Activated B cell treated with CpG ODN at 0.5 μM for 24 hours (primary cell): ENCODE measurements at regions not wholly inside any gene's neighbourhood (a gene's known extent, or its start where the extent isn't known, plus 50 kb on each side); places are given as distances from the start of the nearest gene placed in this dataset.
"Not testable (repeated sequence)": the region's sequence is repeated elsewhere in the genome, so short reads cannot be mapped to it uniquely, and the experiment has no call there.

ENCODE experiments used
- ATAC-seq: fragments of 200-7000 bp; cut with Tn5 transposase; one replicate; pipeline ENCODE4 v1.10.0; 2021; ENCODE audit warnings: low read depth, mild to moderate bottlenecking, moderate library complexity
- CTCF ChIA-PET: fragments of 350-600 bp; sonication (Branson Sonifier 250); formaldehyde crosslinking; loops from one replicate; lab custom pipeline; 2021; ENCODE audit warnings: antibody characterized with exemption; lab: Charles Lee
- POLR2A ChIA-PET: fragments of 350-600 bp; sonication (Branson Sonifier 250); formaldehyde crosslinking; loops from one replicate; lab custom pipeline; 2021; ENCODE audit warnings: antibody characterized with exemption; lab: Charles Lee
- DNase-seq: peaks from one replicate; pipeline ENCODE4 v3.0.0; 2022
- H3K27ac Mint-ChIP-seq: one replicate; pipeline ENCODE4 v1.8.0; 2020; ENCODE audit warnings: mixed read lengths
- H3K27me3 Mint-ChIP-seq: one replicate; pipeline ENCODE4 v1.8.0; 2021; ENCODE audit warnings: mixed read lengths
- H3K36me3 Mint-ChIP-seq: one replicate; pipeline ENCODE4 v1.8.0; 2021; ENCODE audit warnings: low read depth, mixed read lengths
- H3K4me1 Mint-ChIP-seq: one replicate; pipeline ENCODE4 v1.8.0; 2021; ENCODE audit warnings: mixed read lengths
- H3K4me3 Mint-ChIP-seq: one replicate; pipeline ENCODE4 v1.8.0; 2020; ENCODE audit warnings: mild to moderate bottlenecking, mixed read lengths
- H3K9me3 Mint-ChIP-seq: one replicate; pipeline ENCODE4 v1.8.0; 2020; ENCODE audit warnings: mixed read lengths
- intact Hi-C: fragments of 100-400 bp; cut with micrococcal nuclease; formaldehyde crosslinking; loops from one replicate; pipeline ENCODE4 v1.15.1; 2024
- TF ChIP-seq, protein P1 (sequence below): fragments of 200-600 bp; IDR thresholded peaks from one replicate; pipeline ENCODE4 v1.8.0; 2022; ENCODE audit warnings: antibody characterized with exemption, mild to moderate bottlenecking

DNA sequence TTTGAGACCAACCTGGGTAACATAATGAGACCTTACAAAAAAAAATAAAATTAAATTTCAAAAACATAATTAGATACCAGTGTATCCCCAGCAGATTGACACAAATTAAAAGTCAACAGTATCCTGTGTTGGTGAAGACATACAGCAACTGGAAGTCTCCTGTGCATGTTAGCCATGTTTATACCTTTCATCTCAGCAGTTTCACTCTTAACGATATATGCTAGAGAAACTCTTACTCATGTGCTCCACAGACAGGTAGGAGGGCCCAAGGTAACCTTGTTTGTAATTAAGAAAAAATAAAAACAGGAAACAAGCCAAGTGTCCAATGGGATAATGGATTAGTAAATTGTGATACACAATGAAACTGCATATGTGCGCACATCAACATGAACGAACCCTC, 50.1 kb upstream of the N4BP3 start:
- ChIA-PET CTCF (interaction anchor here (0.9 kb wide), 1 partner anchor 12 kb away, joined by 3 read pairs; no protein-coding TSS in a partner anchor), POLR2A (no interaction called here)
- intact Hi-C loops, result loop anchor here (2.0 kb wide), 2 partner anchors 456 to 672 kb away; no protein-coding TSS in a partner anchor
- Mint-ChIP-seq H3K27ac (no peak overlapping the region), H3K9me3 (no peaks in the 10 kb centered on the region), H3K27me3 (peaks cover 6% of the 10 kb centered on the region), H3K4me1 (peaks cover 13% of the 10 kb centered on the region), H3K4me3 (no peak overlapping the region), H3K36me3 (no peaks in the 10 kb centered on the region)
- no peak for DNase-seq
- TF ChIP-seq, protein P1, sequence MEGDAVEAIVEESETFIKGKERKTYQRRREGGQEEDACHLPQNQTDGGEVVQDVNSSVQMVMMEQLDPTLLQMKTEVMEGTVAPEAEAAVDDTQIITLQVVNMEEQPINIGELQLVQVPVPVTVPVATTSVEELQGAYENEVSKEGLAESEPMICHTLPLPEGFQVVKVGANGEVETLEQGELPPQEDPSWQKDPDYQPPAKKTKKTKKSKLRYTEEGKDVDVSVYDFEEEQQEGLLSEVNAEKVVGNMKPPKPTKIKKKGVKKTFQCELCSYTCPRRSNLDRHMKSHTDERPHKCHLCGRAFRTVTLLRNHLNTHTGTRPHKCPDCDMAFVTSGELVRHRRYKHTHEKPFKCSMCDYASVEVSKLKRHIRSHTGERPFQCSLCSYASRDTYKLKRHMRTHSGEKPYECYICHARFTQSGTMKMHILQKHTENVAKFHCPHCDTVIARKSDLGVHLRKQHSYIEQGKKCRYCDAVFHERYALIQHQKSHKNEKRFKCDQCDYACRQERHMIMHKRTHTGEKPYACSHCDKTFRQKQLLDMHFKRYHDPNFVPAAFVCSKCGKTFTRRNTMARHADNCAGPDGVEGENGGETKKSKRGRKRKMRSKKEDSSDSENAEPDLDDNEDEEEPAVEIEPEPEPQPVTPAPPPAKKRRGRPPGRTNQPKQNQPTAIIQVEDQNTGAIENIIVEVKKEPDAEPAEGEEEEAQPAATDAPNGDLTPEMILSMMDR, result no peak
- ATAC-seq, result no peak

DNA sequence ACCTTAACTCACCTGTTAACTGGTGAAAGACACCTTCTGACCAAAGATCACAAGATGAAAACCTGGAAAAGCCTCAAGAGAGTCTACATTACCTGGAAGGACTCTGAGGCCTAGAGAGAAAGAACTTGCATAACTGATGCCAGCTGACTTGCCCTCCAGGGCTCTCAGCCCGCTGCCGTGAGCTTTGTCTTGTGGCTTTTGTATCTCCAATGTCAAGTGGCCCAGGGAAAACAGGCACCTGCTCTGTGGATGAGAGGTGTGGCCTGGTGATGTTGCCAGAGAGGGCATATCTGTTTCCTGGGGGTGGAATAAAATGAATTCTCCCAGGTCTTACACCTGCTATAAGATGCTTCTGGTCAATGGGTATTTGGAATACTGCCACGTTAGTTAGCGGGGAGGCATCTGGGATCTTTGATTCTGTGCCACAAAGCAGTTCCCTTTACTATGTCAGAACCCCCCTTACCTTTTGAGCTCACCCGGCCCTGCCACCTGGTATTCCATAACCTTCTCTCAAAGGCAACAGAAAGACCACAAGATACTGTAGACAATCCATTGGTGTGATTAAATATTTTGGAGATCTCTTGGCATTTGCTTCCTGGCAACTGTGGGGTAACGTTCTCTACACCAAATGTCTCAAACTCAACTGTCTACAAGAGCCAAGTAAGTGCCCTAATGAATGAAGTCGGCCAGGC, 54.9 kb upstream of the N4BP3 start:
- ChIA-PET POLR2A (no interaction called here), CTCF (interaction anchor here (1.7 kb wide), 1 partner anchor 17 kb away, joined by 4 read pairs; no protein-coding TSS in a partner anchor)
- Mint-ChIP-seq H3K36me3 (no peaks in the 10 kb centered on the region), H3K4me3 (no peak overlapping the region), H3K27me3 (peaks cover 2% of the 10 kb centered on the region), H3K27ac (no peak overlapping the region), H3K4me1 (peaks cover 4% of the 10 kb centered on the region), H3K9me3 (peaks cover 2% of the 10 kb centered on the region)
- ATAC-seq (no peak), DNase-seq (no peak)
- intact Hi-C loops, result no loop called here
- TF ChIP-seq, protein P1, result no peak

DNA sequence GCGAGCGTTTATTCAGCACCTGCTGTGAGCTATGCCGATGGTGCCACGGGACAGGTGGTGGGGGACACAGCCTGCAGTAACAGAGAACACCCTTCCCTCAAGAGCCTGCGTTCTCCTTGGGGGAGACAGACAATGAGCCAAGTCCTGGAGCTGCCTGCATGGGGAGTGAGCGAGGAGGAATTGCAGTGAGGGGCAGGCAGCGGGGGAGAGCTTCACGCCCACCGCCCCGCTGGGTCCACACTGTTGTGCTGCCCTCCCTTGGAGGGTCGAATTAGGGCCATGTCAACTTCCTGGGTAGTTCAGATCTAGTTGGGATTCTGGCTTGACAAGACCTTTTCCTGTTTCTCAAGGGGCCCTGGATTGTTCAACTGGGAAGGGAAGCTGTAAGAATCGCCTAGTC, 55.5 kb upstream of the N4BP3 start:
- H3K36me3 Mint-ChIP-seq, result no peaks in the 10 kb centered on the region
- ATAC-seq, result no peak
- no peak for DNase-seq
- peaks cover 2% of the 10 kb centered on the region for H3K27me3 Mint-ChIP-seq
- TF ChIP-seq, protein P1, result no peak
- ChIA-PET CTCF (interaction anchor here (1.7 kb wide), 1 partner anchor 18 kb away, joined by 4 read pairs; no protein-coding TSS in a partner anchor), POLR2A (no interaction called here)
- peaks cover 2% of the 10 kb centered on the region for H3K9me3 Mint-ChIP-seq
- H3K27ac Mint-ChIP-seq, result no peak overlapping the region
- no peak overlapping the region for H3K4me3 Mint-ChIP-seq
- peaks cover 4% of the 10 kb centered on the region for H3K4me1 Mint-ChIP-seq
- intact Hi-C loops, result no loop called here

DNA sequence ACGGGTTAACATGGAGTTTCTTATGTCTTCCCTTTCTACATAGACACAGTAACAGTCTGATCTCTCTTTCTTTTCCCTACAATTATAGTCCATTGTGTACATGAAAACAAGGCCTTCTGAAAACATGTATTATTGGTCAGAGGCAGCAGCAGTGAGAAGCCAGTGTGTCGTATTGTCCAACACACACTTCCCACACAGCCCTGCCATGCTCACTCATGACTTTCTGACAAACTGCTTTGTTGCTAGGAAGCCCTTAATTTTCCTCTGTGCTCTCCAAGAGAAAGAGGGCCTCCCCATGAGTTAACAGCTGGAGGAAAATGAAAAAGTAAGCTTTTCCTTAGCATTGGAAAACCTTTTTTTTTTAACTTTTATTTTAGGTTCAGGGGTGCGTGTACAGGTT, 56.4 kb upstream of the N4BP3 start:
- TF ChIP-seq, protein P1, result no peak
- intact Hi-C loops, result no loop called here
- H3K36me3 Mint-ChIP-seq, result no peaks in the 10 kb centered on the region
- peaks cover 2% of the 10 kb centered on the region for H3K9me3 Mint-ChIP-seq
- peaks cover under 1% of the 10 kb centered on the region for H3K27me3 Mint-ChIP-seq
- H3K4me1 Mint-ChIP-seq, result no peaks in the 10 kb centered on the region
- H3K4me3 Mint-ChIP-seq, result no peak overlapping the region
- ChIA-PET POLR2A (no interaction called here), CTCF (no interaction called here)
- ATAC-seq (no peak), DNase-seq (no peak)
- no peak overlapping the region for H3K27ac Mint-ChIP-seq

DNA sequence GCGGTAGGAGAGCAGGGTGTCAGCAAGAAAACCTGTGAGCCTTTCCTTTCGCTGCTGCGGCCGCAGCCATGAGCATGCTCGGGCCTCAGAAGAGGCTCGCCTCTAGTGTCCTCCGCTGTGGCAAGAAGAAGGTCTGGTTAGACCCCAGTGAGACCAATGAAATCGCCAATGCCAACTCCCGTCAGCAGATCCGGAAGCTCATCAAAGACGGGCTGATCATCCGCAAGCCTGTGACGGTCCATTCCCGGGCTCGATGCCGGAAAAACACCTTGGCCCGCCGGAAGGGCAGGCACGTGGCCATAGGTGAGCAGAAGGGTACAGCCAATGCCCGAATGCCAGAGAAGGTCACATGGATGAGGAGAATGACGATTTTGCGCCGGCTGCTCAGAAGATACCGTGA, 57.8 kb upstream of the N4BP3 start:
- DNase-seq, ATAC-seq, CTCF ChIA-PET, H3K4me1 Mint-ChIP-seq, H3K27ac Mint-ChIP-seq, H3K36me3 Mint-ChIP-seq, H3K9me3 Mint-ChIP-seq, POLR2A ChIA-PET, H3K27me3 Mint-ChIP-seq, H3K4me3 Mint-ChIP-seq, intact Hi-C loops: not testable (repeated sequence)

DNA sequence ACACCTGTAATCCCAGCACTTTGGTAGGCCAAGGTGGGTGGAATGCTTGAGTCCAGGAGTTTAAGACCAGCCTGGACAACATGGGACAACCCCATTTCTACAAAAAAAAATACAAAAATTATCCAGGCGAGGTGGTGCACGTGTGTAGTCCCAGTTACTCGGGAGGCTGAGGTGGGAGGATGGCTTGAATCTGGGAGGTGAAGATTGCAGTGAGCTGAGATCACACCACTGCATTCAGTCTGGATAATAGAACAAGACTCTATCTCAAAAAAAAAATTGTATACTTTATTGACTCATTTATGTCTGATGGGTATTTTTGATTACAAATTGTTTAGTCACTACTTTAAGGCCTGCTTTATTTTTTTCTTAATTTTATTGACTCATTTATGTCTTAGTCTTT, 56.0 kb upstream of the PROP1 start:
- H3K27ac Mint-ChIP-seq, CTCF ChIA-PET, H3K4me3 Mint-ChIP-seq, H3K27me3 Mint-ChIP-seq, ATAC-seq, POLR2A ChIA-PET, DNase-seq, H3K36me3 Mint-ChIP-seq, H3K9me3 Mint-ChIP-seq, H3K4me1 Mint-ChIP-seq, intact Hi-C loops: not testable (repeated sequence)

DNA sequence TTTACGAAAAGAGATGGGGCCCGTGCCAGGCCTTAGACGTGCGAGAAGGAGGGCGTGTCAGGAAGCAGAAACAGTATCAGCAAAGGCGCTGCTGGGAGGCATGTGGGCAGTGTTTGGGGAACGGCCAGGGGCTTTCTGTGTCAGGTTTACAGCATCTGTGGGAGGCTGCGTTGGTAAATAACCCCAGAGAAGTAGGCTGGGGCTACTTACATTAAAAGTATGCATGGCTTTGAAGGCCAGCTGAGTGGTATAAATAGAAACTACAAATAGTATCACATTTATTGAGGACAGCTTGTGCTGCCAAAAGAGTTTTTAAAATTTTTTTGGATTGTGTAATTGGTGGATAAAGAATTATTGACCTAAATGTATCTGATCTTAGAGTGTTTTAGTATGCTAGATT, 54.8 kb upstream of the PROP1 start:
- H3K27ac Mint-ChIP-seq, CTCF ChIA-PET, H3K4me3 Mint-ChIP-seq, DNase-seq, H3K27me3 Mint-ChIP-seq, POLR2A ChIA-PET, H3K4me1 Mint-ChIP-seq, intact Hi-C loops, ATAC-seq, H3K9me3 Mint-ChIP-seq, H3K36me3 Mint-ChIP-seq: not testable (repeated sequence)

DNA sequence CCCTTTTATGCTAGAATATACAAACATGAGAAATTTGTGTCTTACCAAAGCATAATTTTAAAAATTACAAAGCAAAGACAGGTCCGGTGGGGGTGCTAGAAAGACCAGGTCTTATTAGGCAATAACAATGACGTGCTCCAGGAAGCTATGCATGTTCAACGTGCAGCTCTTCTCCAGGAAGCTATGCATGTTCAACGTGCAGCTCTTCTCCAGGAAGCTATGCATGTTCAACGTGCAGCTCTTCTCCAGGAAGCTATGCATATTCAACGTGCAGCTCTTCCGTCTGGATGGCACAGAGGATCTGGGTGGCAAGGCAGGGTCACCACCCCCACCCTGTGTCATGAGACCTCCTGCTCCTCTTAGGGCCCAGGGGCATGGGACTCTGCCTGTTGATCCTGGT, 51.9 kb upstream of the PROP1 start:
- H3K27ac Mint-ChIP-seq, H3K36me3 Mint-ChIP-seq, intact Hi-C loops, H3K4me1 Mint-ChIP-seq, CTCF ChIA-PET, H3K9me3 Mint-ChIP-seq, H3K4me3 Mint-ChIP-seq, POLR2A ChIA-PET, H3K27me3 Mint-ChIP-seq, DNase-seq, ATAC-seq: not testable (repeated sequence)
